SIG-M5 treated with dmso at 0.1 percent for 504 hours (cell line): ENCODE measurements at regions not wholly inside any gene's neighbourhood (a gene's known extent, or its start where the extent isn't known, plus 50 kb on each side); places are given as distances from the start of the nearest gene placed in this dataset.

ENCODE experiments used
- DNase-seq: peaks from one replicate; lab custom pipeline; 2025; ENCODE audit not compliant: unreplicated experiment; lab: John Stamatoyannopoulos, UW

DNA sequence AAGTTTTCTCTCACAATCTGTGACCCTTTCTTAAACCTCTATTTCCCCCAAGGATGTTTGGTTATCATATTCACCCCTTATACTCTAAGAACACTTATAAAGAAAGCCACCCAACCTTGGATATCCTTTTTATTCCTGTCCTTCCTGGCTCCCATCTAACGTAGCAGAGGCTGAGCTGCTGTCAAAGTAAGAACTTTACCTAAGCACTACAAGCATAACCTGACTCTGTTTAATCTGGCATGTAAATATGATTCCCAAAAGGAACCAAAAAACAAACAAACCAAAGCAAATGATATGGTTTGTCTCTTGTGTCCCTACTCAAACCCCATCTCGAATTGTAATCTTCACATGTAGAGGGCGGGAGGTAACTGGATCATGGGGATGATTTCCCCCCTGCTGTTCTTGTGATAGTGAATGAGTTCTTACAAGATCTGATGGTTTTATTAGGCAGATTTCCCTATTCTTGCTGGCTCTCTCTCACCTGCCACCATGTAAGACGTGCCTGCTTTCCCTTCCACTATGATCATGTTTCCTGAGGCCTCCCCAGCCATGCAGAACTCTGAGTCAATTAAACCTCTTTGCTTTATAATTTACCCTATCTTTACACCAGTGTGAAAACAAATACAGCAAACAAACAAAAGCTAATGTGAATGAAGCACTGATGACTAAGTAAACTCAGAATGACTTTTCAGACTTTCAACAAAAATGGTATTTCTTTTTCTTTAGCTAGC is 72.7 kb upstream of the SPOPL start:
- DNase-seq, result no peak

GRCh38 chr2:138430181-138430580 is 71.4 kb upstream of the SPOPL start:
- no peak for DNase-seq

- no peak for DNase-seq
Measured at GRCh38 chr2:138432971-138433370, 68.6 kb upstream of the SPOPL start.

DNA sequence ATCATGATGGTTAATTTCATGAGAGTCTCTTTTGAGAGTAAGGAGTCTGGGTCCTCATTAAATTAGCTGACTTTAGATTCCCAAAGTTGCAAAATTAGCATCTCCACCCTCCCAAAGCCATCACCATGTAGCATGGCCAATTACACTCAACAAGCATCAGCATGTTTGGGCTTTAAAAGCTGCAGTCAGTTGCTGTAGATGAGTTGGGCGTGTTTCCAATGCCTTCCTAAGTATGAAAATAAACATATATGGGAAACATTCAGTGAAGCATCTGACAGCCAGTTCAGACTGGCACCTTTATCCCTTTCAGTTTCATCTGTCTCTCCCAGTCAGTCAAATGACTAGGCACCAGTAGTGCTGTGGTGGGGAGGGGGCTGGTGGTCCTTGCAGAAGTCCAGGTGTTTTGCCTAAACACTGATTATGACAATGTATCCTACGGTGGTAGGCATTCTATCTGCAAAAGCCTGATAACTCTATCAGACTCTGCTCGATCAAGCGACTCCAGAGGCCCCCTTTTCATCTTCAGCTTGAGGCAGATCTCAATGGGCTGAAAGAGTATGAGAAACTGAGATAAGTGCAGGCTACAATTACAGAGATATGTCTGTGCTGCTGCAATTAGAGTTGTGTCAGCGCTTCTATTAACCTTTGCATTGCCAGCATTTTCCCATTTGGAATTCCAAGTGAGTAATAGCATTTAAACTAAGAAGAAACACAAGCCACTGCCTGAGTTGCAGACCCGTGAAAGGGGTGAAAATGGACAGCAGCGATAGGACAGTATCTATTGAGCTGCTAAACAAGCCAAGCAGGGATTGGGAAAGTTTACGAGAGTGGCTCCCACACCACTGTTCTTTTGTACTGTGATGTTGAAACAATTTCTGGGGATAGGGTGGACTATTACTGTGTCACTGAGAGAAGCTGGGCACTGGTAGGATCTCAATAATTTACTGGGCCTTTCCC is 67.3 kb upstream of the SPOPL start:
- DNase-seq, result no peak

- DNase-seq, result no peak
Measured at GRCh38 chr2:138435701-138436100, 65.9 kb upstream of the SPOPL start.

- DNase-seq, result no peak
Measured at GRCh38 chr2:138439733-138440132, 61.8 kb upstream of the SPOPL start.

- DNase-seq, result no peak
Measured at GRCh38 chr2:138440759-138441158, 60.8 kb upstream of the SPOPL start.

- no peak for DNase-seq
Measured at GRCh38 chr2:138441916-138442315, 59.7 kb upstream of the SPOPL start.

- no peak for DNase-seq
Measured at GRCh38 chr2:138444411-138444810, 57.2 kb upstream of the SPOPL start.

GRCh38 chr2:138445227-138445626 is 56.3 kb upstream of the SPOPL start:
- DNase-seq, result no peak

- no peak for DNase-seq
Measured at GRCh38 chr2:138446043-138446442, 55.5 kb upstream of the SPOPL start.

- DNase-seq, result no peak
Measured at GRCh38 chr2:138447889-138448570, 53.5 kb upstream of the SPOPL start.
